ENCODE measurements at regions not wholly inside any gene's neighbourhood (a gene's known extent, or its start where the extent isn't known, plus 50 kb on each side); places are given as distances from the start of the nearest gene placed in this dataset.

DNA sequence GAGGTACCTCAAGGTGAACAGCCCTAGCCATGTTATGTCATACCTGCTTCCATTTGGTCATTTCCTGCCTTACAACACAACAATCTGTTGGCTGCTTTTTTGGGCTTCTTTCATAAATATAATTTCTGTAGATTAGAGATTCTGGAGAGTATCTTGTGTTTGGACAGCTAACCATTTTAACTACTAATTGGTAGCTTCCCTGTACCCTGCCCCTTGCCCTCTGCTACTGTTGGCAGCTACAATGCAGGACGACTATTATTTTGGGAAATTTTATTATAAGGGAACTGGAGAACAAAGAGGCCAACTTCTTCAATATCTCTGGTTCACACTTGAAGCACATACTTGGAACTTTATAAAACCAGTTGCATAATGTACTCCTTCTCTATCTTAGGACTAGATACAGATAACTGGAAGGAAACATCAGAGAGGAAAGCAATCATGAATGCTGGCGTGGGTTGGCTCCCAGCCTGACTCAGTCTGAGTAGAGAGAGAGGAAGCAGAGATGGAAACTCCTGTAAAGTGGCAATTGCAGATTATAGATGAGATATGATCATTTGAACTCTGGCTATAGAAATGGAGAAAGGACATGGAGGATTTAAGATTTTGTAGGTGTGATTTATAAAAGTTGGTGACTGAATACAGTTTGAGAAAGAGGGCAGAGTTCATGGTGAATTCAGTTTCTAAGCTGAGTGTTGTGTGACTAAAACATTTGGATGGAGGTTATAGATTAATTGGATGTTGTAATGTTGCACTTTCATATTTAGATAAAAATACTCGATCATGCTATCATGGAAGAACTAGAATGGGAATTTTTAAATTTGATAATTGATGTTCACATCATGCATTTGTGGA, 74.5 kb downstream of the MDH1 start:
- TF ChIP-seq, protein P1, sequence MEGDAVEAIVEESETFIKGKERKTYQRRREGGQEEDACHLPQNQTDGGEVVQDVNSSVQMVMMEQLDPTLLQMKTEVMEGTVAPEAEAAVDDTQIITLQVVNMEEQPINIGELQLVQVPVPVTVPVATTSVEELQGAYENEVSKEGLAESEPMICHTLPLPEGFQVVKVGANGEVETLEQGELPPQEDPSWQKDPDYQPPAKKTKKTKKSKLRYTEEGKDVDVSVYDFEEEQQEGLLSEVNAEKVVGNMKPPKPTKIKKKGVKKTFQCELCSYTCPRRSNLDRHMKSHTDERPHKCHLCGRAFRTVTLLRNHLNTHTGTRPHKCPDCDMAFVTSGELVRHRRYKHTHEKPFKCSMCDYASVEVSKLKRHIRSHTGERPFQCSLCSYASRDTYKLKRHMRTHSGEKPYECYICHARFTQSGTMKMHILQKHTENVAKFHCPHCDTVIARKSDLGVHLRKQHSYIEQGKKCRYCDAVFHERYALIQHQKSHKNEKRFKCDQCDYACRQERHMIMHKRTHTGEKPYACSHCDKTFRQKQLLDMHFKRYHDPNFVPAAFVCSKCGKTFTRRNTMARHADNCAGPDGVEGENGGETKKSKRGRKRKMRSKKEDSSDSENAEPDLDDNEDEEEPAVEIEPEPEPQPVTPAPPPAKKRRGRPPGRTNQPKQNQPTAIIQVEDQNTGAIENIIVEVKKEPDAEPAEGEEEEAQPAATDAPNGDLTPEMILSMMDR (conservative IDR thresholded peaks at IDR 0.05; ENCODE audit: low read length) = no peak
- no peak for TF ChIP-seq EZH2phosphoT487 (IDR thresholded peaks at IDR 0.05; ENCODE audit: borderline replicate concordance, low read depth, low read length)

All from OCI-LY7 (cell line).